Muscle layer of colon (tissue), 2 donors: ENCODE measurements at regions not wholly inside any gene's neighbourhood (a gene's known extent, or its start where the extent isn't known, plus 50 kb on each side); places are given as distances from the start of the nearest gene placed in this dataset.

ENCODE experiments used
- H3K27ac ChIP-seq: one replicate; pipeline ENCODE4 v1.7.0; 2013; ENCODE audit warnings: low read depth, mild to moderate bottlenecking, low read length, moderate library complexity
- H3K27me3 ChIP-seq, 2 donors: one replicate each; pipeline ENCODE4 v1.7.0; 2013; ENCODE audit warnings: low read length in 2 of 2, mild to moderate bottlenecking in 2 of 2; ENCODE audit not compliant: insufficient read depth in 2 of 2, control insufficient read depth in 1 of 2
- H3K36me3 ChIP-seq: one replicate; pipeline ENCODE4 v1.7.0; 2013; ENCODE audit warnings: mild to moderate bottlenecking, low read length; ENCODE audit not compliant: insufficient read depth
- H3K4me1 ChIP-seq: one replicate; pipeline ENCODE4 v1.7.0; 2013; ENCODE audit warnings: mild to moderate bottlenecking, low read length; ENCODE audit not compliant: insufficient read depth
- H3K4me3 ChIP-seq, 2 donors: one replicate each; pipeline ENCODE4 v1.7.0; 2013; ENCODE audit warnings: low read length in 2 of 2, low read depth in 1 of 2, mild to moderate bottlenecking in 1 of 2, moderate library complexity in 1 of 2
- H3K9ac ChIP-seq: one replicate; pipeline ENCODE4 v1.7.0; 2013; ENCODE audit warnings: low read length
- H3K9me3 ChIP-seq: one replicate; pipeline ENCODE4 v1.7.0; 2013; ENCODE audit warnings: mild to moderate bottlenecking, low read length
- donor health status: abdominal sarcoma.
- donor health status: Adenocarcinoma of cecum.

DNA sequence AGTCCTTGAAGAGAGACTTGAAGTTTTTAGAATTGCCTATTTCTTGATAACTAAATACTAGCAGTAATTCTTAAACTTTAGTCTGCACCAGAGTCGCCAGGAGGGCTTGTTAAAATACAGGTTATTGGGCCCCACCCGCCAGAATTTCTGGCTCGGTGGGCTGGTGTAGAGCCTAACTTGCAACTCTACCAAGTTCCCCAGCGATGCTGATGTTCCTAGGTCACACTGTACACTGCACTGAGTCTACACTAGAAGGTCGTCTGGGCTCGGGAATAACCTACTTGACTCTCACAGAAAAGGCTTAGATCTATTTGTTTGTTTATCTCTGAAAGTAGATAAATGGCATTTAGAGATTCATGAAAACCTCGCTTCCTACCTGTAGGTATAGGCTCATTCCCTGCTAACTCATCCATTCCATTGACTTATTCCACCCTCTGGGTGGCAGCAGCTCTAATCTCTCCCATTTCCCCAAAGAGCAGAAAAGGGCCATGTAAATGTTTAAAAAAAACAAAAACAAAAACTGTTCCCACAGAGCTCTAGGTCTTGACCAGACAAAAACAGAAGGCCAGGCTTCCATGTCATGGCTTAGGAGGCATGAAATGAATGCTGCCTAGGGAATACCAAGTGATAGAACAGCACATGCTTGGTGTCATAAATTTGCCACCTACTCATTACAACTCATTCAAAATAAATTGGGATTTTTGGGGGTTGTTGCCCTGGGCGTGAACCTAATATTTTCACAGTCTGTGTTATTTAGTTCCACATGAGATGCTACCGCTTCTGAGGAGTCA, 292.1 kb downstream of the ADGB start:
- Histone ChIP-seq H3K4me1 (no peaks in the 10 kb centered on the region), H3K36me3 (no peaks in the 10 kb centered on the region), H3K27ac (no peak overlapping the region), H3K27me3 (no peaks in the 10 kb centered on the region), H3K9ac (no peak overlapping the region), H3K4me3 (no peak overlapping the region), H3K9me3 (no peaks in the 10 kb centered on the region)

DNA sequence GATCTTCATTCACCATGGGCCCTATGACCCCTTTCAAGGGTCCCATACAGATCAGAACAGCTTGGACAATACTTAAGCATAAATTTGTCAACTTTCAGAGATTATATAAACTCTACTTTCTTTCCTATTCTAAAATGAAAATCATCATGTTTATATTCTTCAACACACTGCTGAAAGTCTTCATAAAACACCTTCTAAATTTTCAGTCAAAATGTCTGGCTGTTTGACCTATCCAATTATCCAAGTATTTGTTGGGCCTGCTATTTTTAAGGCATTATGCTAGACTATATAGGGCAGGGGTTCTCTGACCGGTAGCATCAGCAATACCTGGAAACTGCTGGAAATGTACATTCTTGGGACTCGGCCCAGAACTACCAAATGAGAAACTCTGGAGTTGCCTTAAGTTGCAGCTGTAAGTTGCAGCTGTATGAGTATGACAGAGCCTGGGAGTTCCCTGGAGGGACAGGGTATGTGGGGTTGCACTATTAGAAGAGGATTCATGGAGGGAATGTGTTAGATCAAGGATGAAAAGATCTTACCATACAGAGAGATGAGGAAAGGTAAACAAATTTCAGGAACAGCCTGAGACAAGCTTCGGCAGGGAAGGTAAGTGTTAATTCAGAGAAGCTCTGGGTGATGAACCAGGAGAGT, 293.0 kb downstream of the ADGB start:
- H3K27ac ChIP-seq = no peak overlapping the region
- no peaks in the 10 kb centered on the region for H3K4me1 ChIP-seq
- H3K27me3 ChIP-seq = no peaks in the 10 kb centered on the region
- H3K9me3 ChIP-seq = no peaks in the 10 kb centered on the region
- no peaks in the 10 kb centered on the region for H3K36me3 ChIP-seq
- H3K4me3 ChIP-seq = no peak overlapping the region
- H3K9ac ChIP-seq = no peak overlapping the region

DNA sequence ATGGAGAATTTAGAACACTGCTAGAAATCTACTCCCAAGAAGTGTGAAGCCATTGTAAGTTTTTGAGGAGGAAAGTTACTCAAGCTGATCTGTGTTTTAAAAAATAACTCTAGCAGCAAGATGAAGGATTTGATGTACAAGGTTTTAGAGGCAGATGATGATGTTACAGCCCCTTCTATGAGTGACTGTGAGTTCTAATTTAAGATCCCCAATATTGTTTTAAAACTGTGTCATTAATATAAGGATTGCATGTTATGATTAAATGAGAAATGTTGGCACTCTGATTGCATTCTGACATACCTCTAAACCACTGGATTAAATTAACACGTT, 293.5 kb downstream of the ADGB start:
- Histone ChIP-seq H3K4me3 (no peak overlapping the region), H3K27ac (no peak overlapping the region), H3K4me1 (no peaks in the 10 kb centered on the region), H3K9ac (no peak overlapping the region), H3K27me3 (no peaks in the 10 kb centered on the region), H3K36me3 (no peaks in the 10 kb centered on the region), H3K9me3 (no peaks in the 10 kb centered on the region)

DNA sequence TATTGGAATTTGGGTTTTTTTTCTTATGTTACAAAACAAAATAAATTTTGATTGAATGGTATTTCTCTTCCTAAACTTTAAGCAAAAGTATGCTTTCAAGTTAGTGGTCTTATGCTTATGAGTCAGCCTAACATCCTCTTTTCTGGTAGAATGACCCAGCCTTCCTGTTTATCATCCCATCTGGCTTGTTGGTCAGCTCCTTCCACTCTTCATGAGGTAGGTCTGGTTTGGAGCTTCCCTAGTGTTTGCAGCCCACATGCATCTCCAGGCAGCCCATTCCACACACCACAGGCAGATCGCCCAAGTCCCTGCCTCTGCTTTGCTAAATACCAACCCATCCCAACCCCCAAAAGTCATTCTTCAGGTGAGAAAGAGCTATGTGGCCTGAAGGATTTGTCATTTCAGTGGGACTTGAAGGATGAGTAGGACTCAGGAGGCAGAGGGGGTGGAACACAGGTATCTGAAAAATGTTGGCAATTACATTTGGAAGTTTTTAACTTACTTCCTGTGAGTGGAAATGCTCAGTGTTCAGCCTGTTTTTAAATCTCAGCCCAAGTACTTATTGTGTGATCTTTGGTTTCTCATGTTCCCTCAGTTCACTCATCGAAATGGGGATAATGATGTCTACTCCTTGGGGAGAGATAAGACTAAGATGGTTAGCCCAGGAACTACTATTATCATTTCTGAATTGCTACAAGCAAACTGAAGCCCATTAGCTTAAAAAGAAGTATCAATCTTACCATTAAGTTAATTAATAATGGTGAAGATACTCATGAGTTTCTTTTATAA, 294.0 kb downstream of the ADGB start:
- Histone ChIP-seq H3K36me3 (no peaks in the 10 kb centered on the region), H3K9me3 (no peaks in the 10 kb centered on the region), H3K27me3 (no peaks in the 10 kb centered on the region), H3K9ac (no peak overlapping the region), H3K4me1 (no peaks in the 10 kb centered on the region), H3K27ac (no peak overlapping the region), H3K4me3 (no peak overlapping the region)

DNA sequence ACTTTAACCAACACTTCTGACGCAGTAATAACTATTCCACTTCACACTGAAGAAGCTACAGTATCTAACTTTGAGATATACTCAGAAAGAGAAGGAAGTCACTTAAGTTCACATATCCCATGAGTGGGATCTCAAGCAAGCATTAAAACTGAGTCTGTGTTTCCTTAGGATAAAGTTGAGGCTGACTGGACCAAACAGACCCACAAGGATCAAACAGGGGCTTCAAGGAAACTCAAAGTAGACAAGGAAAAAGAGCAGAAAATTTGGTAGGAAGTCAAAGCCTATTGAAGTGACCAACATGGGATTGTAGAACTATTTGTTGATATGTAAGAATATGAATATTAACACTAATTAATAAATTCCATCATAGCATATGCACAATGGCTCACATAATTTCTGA, 294.9 kb downstream of the ADGB start:
- Histone ChIP-seq H3K4me1 (no peaks in the 10 kb centered on the region), H3K36me3 (no peaks in the 10 kb centered on the region), H3K4me3 (no peak overlapping the region), H3K27me3 (no peaks in the 10 kb centered on the region), H3K9ac (no peak overlapping the region), H3K27ac (no peak overlapping the region), H3K9me3 (no peaks in the 10 kb centered on the region)

DNA sequence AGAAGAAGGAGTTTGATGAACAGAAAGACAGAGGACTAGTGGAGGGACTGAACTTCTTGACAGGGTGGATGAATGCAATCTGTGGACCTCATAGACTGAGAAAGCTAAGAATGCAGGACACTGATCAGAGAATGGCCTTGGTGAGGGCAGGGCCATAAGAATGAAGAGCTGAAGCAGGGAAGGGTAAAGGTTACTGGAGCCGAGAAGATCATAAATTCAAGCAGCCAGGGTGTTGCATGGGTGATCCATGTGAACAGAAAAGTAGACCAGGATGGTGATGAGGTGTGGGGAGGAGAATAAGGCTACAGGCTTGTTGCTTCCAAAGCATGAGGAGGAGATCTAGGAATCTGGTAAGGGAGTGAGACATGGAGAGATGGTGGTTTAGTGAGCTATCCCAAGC, 295.9 kb downstream of the ADGB start:
- H3K9me3 ChIP-seq = no peaks in the 10 kb centered on the region
- no peak overlapping the region for H3K27ac ChIP-seq
- H3K27me3 ChIP-seq = no peaks in the 10 kb centered on the region
- H3K36me3 ChIP-seq = no peaks in the 10 kb centered on the region
- no peak overlapping the region for H3K4me3 ChIP-seq
- H3K4me1 ChIP-seq = no peaks in the 10 kb centered on the region
- H3K9ac ChIP-seq = no peak overlapping the region

DNA sequence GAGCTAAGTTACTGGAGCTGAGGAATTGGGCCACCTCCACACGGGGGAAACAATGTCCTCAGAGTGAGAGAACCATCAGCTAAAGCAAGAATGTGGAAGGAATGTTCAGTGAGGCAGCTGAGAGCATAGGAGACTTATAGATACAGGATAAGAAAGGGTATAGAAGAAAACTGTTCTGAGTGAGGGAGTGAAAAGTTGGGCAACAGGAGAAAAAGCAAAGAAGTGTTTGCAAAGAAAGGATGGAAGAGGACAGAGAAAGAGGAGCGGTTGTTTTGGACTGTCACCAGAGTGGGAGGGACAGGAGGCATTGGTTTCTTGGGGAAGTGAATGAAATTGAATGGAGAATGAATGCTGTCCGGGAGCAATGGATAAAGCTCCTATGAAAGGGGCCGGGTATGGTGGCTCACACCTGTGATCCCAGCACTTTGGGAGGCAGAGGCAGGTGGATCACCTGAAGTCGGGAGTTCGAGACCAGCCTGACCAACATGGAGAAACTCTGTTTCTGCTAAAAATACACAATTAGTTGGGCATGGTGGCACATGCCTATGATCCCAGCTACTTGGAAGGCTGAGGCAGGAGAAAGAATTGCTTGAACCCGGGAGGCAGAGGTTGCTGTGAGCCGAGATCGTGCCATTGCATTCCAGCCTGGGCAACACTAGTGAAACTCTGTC, 296.5 kb downstream of the ADGB start:
- no peaks in the 10 kb centered on the region for H3K4me1 ChIP-seq
- no peaks in the 10 kb centered on the region for H3K9me3 ChIP-seq
- H3K4me3 ChIP-seq = no peak overlapping the region
- H3K27ac ChIP-seq = no peak overlapping the region
- H3K9ac ChIP-seq = no peak overlapping the region
- H3K36me3 ChIP-seq = no peaks in the 10 kb centered on the region
- H3K27me3 ChIP-seq = no peaks in the 10 kb centered on the region

DNA sequence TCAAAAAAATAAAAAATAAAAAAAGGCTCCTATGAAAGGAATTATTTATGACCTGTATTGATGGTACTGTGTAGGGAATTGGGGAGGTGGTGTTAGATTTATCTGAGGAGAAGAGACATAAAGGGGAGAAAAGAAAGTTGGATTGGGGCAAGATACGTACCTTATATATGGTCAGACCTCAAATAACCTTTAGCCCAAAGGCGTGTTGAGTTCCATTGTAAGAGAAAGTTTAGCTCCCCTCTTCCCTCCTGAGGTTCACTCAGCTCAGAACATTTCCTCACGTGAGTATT, 296.9 kb downstream of the ADGB start:
- Histone ChIP-seq H3K4me3 (no peak overlapping the region), H3K27ac (no peak overlapping the region), H3K9me3 (no peaks in the 10 kb centered on the region), H3K9ac (no peak overlapping the region), H3K4me1 (no peaks in the 10 kb centered on the region), H3K36me3 (no peaks in the 10 kb centered on the region), H3K27me3 (no peaks in the 10 kb centered on the region)

DNA sequence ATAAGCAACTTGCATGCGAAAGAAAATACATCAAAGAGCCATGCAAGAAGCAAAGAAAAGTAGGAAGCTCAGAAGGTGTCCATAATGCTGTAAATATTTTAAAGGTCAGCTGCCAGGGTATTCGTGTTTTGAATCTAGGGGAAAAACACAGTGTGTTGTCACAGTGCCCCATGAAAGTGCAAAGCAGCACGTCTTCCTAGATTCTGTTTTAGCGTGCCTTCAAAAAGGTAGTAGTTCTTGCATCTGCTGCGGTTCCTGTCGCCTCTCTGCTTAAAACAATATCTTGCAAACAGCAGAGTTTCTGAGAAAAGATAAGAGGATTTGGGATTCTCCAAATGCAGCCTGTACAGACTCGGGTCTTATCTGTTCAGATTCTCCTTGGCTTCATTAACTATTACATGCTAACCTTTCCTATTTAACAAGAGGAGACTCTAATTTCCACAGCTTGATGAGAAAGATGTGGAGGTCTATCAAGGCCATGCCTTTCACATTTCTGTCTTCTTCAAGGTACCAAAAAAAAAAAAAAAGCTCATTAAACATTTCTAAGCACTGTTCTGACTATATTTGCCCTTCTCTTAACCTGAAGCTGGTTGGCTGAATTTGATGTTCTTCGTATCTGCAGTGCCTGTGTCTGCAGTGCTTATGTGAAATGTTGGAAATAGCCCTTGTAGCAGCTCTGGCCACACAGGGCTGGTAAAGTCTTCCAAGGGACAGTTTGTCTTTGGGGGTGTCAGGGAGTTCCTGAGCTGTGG, 297.5 kb downstream of the ADGB start:
- no peaks in the 10 kb centered on the region for H3K4me1 ChIP-seq
- no peaks in the 10 kb centered on the region for H3K27me3 ChIP-seq
- H3K4me3 ChIP-seq = no peak overlapping the region
- no peak overlapping the region for H3K27ac ChIP-seq
- H3K9ac ChIP-seq = no peak overlapping the region
- H3K9me3 ChIP-seq = no peaks in the 10 kb centered on the region
- no peaks in the 10 kb centered on the region for H3K36me3 ChIP-seq

DNA sequence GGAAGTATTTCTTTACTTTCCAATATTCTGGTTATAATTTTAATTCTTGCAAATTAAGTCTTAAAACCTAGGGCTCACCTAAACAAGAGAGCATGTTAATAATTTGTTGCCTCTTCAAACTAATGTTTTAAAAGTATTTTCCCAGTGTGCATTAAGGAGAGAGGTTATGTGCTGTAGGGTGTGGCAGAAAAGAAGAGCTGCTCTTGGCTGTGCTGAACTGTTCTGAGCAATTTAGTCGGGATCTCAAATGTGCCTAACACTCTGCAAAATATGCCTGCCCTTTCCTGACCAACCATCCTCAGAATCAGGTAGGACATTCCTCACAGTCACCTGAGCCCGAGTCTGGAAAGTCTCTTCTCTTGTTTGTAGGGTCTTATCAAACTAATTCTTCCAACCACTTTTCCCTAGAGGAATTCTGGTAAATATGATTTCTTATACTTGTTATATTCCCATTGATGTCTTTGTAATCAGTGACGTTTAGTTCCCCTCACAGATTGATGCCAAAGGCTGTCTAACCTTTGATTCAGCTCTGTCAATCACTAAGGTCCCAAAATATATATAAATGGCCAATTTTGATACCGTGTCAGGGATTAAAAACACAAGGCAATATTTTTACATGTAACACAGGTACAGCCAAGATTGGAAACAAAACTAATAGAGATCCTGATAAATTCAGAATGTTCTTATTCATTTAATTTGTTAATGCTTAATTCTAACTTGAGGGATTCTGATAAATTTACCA, 298.4 kb downstream of the ADGB start:
- Histone ChIP-seq H3K4me1 (no peaks in the 10 kb centered on the region), H3K4me3 (no peak overlapping the region), H3K27ac (no peak overlapping the region), H3K27me3 (no peaks in the 10 kb centered on the region), H3K9ac (no peak overlapping the region), H3K9me3 (no peaks in the 10 kb centered on the region), H3K36me3 (no peaks in the 10 kb centered on the region)
